ENCODE measurements at regions not wholly inside any gene's neighbourhood (a gene's known extent, or its start where the extent isn't known, plus 50 kb on each side); places are given as distances from the start of the nearest gene placed in this dataset.

- no peak for TF ChIP-seq CTCF (IDR thresholded peaks at IDR 0.05; ENCODE audit: low read depth, low read length)
- no peak for TF ChIP-seq EZH2phosphoT487 (IDR thresholded peaks at IDR 0.05; ENCODE audit: low read depth)
Measured at GRCh38 chr5:21615195-21615765, 1237.9 kb downstream of the CDH12 start.
